ENCODE measurements at regions not wholly inside any gene's neighbourhood (a gene's known extent, or its start where the extent isn't known, plus 50 kb on each side); places are given as distances from the start of the nearest gene placed in this dataset.

DNA sequence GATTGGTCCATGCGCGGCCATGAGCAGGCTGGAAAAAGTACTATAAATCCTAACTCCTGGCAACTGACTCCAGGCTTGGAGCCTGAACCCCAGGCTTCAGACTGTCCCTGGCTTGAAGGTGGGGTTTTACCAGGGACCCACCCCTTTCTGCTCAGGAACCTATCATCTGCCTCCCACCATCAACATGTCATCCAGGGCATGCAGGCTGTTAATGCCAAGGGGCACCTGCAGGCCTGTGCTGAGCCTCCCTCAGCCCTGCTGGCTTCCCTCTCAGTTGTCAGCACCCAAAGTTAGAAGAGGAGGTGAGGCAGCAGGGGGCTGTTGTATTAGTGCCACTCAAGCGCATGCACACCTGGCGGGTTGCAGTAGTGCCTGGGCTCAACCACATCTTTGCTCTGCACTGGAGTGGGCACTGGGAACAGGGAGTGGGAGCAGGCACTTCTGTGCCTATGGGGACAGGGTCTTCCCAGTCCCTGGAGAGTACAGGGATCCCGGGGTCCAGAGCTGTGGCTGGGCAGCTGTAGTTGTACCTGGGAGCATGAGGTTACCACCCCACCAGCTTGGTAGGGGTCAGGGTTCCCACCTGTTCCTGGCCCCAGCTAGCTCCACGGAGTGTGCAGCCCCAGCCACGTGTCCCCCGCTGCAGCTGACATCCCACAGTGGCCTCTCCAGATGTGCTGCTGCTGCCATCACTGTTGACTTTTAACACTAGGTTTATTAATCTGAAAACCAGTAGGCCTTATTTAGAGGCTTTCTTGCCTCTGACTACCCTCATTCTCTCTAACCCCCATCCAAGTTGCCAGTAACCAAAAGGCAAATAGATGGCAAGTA lies 306.2 kb upstream of the RIOK2 start:
- H3K27me3 ChIP-seq (ENCODE audit: insufficient read depth, low read length): no peaks in the 10 kb centered on the region
- H3K36me3 ChIP-seq (ENCODE audit: insufficient read depth, low read length): no peaks in the 10 kb centered on the region
- H3K4me2 ChIP-seq (ENCODE audit: insufficient read depth, low read length): no peak overlapping the region
- TF ChIP-seq, protein P1, sequence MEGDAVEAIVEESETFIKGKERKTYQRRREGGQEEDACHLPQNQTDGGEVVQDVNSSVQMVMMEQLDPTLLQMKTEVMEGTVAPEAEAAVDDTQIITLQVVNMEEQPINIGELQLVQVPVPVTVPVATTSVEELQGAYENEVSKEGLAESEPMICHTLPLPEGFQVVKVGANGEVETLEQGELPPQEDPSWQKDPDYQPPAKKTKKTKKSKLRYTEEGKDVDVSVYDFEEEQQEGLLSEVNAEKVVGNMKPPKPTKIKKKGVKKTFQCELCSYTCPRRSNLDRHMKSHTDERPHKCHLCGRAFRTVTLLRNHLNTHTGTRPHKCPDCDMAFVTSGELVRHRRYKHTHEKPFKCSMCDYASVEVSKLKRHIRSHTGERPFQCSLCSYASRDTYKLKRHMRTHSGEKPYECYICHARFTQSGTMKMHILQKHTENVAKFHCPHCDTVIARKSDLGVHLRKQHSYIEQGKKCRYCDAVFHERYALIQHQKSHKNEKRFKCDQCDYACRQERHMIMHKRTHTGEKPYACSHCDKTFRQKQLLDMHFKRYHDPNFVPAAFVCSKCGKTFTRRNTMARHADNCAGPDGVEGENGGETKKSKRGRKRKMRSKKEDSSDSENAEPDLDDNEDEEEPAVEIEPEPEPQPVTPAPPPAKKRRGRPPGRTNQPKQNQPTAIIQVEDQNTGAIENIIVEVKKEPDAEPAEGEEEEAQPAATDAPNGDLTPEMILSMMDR (IDR thresholded peaks at IDR 0.05; ENCODE audit: extremely low read depth, low read depth, low read length): no peak
- no peaks in the 10 kb centered on the region for H3K9me3 ChIP-seq (ENCODE audit: low read depth, low read length)
- no peaks in the 10 kb centered on the region for H3K4me1 ChIP-seq (ENCODE audit: insufficient read depth, low read length)
- no peaks in the 10 kb centered on the region for H3K79me2 ChIP-seq (ENCODE audit: insufficient read depth, low read length)
- H2AFZ ChIP-seq (ENCODE audit: low read length): no peak overlapping the region
- H3K4me3 ChIP-seq (ENCODE audit: insufficient read depth, low read length): no peak overlapping the region
- no peak overlapping the region for H3K27ac ChIP-seq (ENCODE audit: low read depth, low read length)
- H4K20me1 ChIP-seq (ENCODE audit: insufficient read depth, low read length): no peaks in the 10 kb centered on the region
- no peak for DNase-seq (ENCODE audit: insufficient read length, low spot score, missing footprints)

DNA sequence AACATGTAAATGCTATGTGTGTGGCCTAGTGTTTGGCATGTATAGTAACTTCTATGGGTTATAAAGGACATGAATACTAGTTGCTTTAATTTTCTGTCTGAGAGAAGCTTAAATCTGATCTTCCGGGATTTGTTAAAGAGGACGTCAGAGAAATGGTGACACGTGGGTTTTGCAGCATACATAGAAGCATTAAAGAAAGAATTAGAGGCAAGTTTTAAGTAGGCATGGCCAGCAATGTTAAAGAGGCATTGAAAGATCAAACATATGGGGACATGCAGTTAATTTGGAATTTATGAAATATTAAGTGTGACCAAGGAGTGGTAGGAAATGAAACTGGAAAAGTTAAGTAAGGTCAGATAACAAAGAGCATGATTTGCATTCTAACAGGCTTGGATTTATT lies 311.4 kb upstream of the RIOK2 start:
- no peak overlapping the region for H3K4me2 ChIP-seq (ENCODE audit: insufficient read depth, low read length)
- H3K36me3 ChIP-seq (ENCODE audit: insufficient read depth, low read length): no peaks in the 10 kb centered on the region
- no peaks in the 10 kb centered on the region for H3K4me1 ChIP-seq (ENCODE audit: insufficient read depth, low read length)
- DNase-seq (ENCODE audit: insufficient read length, low spot score, missing footprints): no peak
- H3K9me3 ChIP-seq (ENCODE audit: low read depth, low read length): no peaks in the 10 kb centered on the region
- no peak overlapping the region for H3K4me3 ChIP-seq (ENCODE audit: insufficient read depth, low read length)
- no peaks in the 10 kb centered on the region for H3K79me2 ChIP-seq (ENCODE audit: insufficient read depth, low read length)
- no peaks in the 10 kb centered on the region for H3K27me3 ChIP-seq (ENCODE audit: insufficient read depth, low read length)
- H2AFZ ChIP-seq (ENCODE audit: low read length): no peak overlapping the region
- TF ChIP-seq, protein P1 (IDR thresholded peaks at IDR 0.05; ENCODE audit: extremely low read depth, low read depth, low read length): no peak
- no peak overlapping the region for H3K27ac ChIP-seq (ENCODE audit: low read depth, low read length)
- H4K20me1 ChIP-seq (ENCODE audit: insufficient read depth, low read length): no peaks in the 10 kb centered on the region

DNA sequence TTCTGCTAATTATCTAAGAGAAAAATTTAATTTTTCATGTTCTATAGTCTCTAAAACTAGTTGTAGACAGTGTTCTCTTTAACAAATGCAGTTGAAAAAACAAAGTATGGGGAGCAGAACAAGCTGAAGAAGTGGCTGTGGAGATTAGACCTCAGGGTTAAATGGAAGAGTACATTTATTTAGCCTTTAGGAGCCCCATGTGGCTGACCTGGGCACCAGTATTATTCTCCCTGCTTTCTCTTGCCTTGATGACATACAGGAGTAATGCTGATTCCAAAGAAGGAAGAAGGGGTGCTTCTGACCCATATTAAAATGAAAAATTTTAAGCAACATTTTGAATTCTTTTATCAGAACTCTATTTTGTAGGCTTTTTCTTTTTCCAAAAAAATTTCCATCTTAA lies 312.3 kb upstream of the RIOK2 start:
- no peaks in the 10 kb centered on the region for H3K79me2 ChIP-seq (ENCODE audit: insufficient read depth, low read length)
- no peaks in the 10 kb centered on the region for H3K27me3 ChIP-seq (ENCODE audit: insufficient read depth, low read length)
- H3K4me3 ChIP-seq (ENCODE audit: insufficient read depth, low read length): no peak overlapping the region
- H3K9me3 ChIP-seq (ENCODE audit: low read depth, low read length): no peaks in the 10 kb centered on the region
- H3K27ac ChIP-seq (ENCODE audit: low read depth, low read length): no peak overlapping the region
- no peak for DNase-seq (ENCODE audit: insufficient read length, low spot score, missing footprints)
- TF ChIP-seq, protein P1 (IDR thresholded peaks at IDR 0.05; ENCODE audit: extremely low read depth, low read depth, low read length): no peak
- no peaks in the 10 kb centered on the region for H3K4me1 ChIP-seq (ENCODE audit: insufficient read depth, low read length)
- no peak overlapping the region for H2AFZ ChIP-seq (ENCODE audit: low read length)
- no peak overlapping the region for H3K4me2 ChIP-seq (ENCODE audit: insufficient read depth, low read length)
- no peaks in the 10 kb centered on the region for H4K20me1 ChIP-seq (ENCODE audit: insufficient read depth, low read length)
- no peaks in the 10 kb centered on the region for H3K36me3 ChIP-seq (ENCODE audit: insufficient read depth, low read length)

DNA sequence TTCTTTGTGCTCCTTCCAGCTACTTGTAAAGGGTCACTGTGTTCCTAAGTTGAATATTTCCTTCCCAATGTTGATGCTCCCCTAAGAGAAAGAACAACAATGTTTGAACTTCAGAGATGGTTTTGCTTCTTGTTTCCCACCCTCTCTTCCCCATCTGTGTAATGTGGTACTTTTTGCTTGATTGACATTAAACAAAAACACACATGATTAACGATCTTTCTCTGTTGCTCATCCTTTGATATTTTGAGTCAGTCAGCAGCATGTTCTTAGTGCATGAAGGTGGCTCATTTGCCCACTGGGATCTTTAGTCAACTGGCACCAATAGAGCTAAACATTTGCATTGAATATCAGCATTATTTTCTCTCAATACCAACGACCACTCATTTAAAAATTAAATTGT lies 313.0 kb upstream of the RIOK2 start:
- TF ChIP-seq, protein P1 (IDR thresholded peaks at IDR 0.05; ENCODE audit: extremely low read depth, low read depth, low read length): no peak
- no peaks in the 10 kb centered on the region for H4K20me1 ChIP-seq (ENCODE audit: insufficient read depth, low read length)
- no peaks in the 10 kb centered on the region for H3K79me2 ChIP-seq (ENCODE audit: insufficient read depth, low read length)
- H3K4me1 ChIP-seq (ENCODE audit: insufficient read depth, low read length): no peaks in the 10 kb centered on the region
- no peak overlapping the region for H2AFZ ChIP-seq (ENCODE audit: low read length)
- H3K36me3 ChIP-seq (ENCODE audit: insufficient read depth, low read length): no peaks in the 10 kb centered on the region
- no peak for DNase-seq (ENCODE audit: insufficient read length, low spot score, missing footprints)
- H3K4me3 ChIP-seq (ENCODE audit: insufficient read depth, low read length): no peak overlapping the region
- H3K27me3 ChIP-seq (ENCODE audit: insufficient read depth, low read length): no peaks in the 10 kb centered on the region
- no peak overlapping the region for H3K4me2 ChIP-seq (ENCODE audit: insufficient read depth, low read length)
- no peaks in the 10 kb centered on the region for H3K9me3 ChIP-seq (ENCODE audit: low read depth, low read length)
- H3K27ac ChIP-seq (ENCODE audit: low read depth, low read length): no peak overlapping the region

All from osteoblast (primary cell).